ENCODE measurements at regions not wholly inside any gene's neighbourhood (a gene's known extent, or its start where the extent isn't known, plus 50 kb on each side); places are given as distances from the start of the nearest gene placed in this dataset.

DNA sequence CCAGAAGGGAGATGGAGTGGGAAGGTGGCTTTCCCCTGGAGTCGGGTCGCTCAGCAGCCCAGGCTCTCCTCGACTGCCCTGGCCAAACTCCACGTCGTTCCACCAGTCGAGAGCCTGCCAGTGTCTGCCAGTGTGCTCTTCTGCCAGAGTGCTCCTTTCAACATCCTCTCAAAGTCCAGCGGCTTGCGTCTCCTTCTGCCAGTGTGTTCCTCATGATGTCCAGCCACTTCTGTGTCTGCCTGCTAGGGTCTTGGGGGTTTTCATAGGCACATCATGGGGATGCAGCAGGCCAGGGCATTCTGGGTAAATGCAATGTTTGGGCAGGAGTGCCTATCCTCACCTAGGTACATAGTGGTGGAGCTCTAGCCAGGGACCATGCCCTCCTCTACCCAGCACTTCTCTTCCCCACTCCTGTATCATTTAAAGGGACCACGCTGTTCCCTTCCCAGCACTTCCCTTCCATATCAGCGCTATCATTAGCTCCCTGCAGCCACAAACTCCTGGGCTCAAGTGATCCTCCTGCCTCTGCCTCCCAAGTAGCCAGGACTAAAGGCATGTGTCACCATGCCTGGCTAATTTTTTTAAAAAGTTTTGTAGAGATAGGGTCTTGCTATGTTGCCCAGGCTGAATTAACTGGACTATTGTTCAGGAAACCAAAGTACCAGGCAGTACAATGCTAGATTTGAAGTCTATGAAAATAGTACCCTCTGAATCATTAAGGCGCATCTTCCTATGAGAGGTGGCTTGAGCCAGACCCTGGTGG lies 62.9 kb upstream of the CLDN5 start:
- intact Hi-C loops (cut with DNase I), result no loop called here
- WGBS, 3 donors, result 55 to 72% (median 62%) methylated on average over 11 of the region's 11 CpGs

GRCh38 chr22:19590696-19591095 lies 66.5 kb upstream of the CLDN5 start:
- Histone ChIP-seq H3K27me3 (ENCODE audit: insufficient read depth in 3 of 3, low read length in 2 of 3) (peaks cover 0 to 4% (median 0%) of the 10 kb centered on the region in 3 donors), H3K4me1 (no peaks in the 10 kb centered on the region), H3K9me3 (no peaks in the 10 kb centered on the region), H3K4me3 (no peak overlapping the region), H3K27ac (no peak overlapping the region), H3K36me3 (ENCODE audit: insufficient read depth in 1 of 2, low read depth in 1 of 2) (no peaks in the 10 kb centered on the region)
- DNase-seq (no peak), ATAC-seq (no peak)
- TF ChIP-seq CTCF (IDR thresholded peaks at IDR 0.05), result no peak
- 86 to 92% (median 86%) methylated on average over 5 of the region's 5 CpGs for WGBS, 3 donors
- intact Hi-C loops (cut with DNase I), result no loop called here

More for the DNA sequence above, 62.9 kb upstream of the CLDN5 start:
- Histone ChIP-seq H3K27ac (no peak overlapping the region), H3K36me3 (ENCODE audit: insufficient read depth in 1 of 2, low read depth in 1 of 2) (no peaks in the 10 kb centered on the region), H3K4me1 (no peaks in the 10 kb centered on the region), H3K4me3 (no peak overlapping the region), H3K9me3 (no peaks in the 10 kb centered on the region), H3K27me3 (ENCODE audit: insufficient read depth in 3 of 3, low read length in 2 of 3) (peaks cover 0 to 4% (median 0%) of the 10 kb centered on the region in 3 donors)
- DNase-seq (no peak), ATAC-seq (no peak)
- TF ChIP-seq CTCF (IDR thresholded peaks at IDR 0.05), result no peak

- Histone ChIP-seq H3K4me3 (no peak overlapping the region), H3K36me3 (ENCODE audit: insufficient read depth in 1 of 2, low read depth in 1 of 2) (no peaks in the 10 kb centered on the region), H3K27me3 (ENCODE audit: insufficient read depth in 3 of 3, low read length in 2 of 3) (peaks cover 0 to 4% (median 0%) of the 10 kb centered on the region in 3 donors), H3K4me1 (no peaks in the 10 kb centered on the region), H3K9me3 (no peaks in the 10 kb centered on the region), H3K27ac (no peak overlapping the region)
- no peak for DNase-seq
- no peak for ATAC-seq
- TF ChIP-seq CTCF (IDR thresholded peaks at IDR 0.05), result no peak
- WGBS, 3 donors, result 45 to 64% (median 46%) methylated on average over 2 of the region's 2 CpGs
- intact Hi-C loops (cut with DNase I), result no loop called here
Measured at GRCh38 chr22:19591568-19591967, 67.4 kb upstream of the CLDN5 start.

DNA sequence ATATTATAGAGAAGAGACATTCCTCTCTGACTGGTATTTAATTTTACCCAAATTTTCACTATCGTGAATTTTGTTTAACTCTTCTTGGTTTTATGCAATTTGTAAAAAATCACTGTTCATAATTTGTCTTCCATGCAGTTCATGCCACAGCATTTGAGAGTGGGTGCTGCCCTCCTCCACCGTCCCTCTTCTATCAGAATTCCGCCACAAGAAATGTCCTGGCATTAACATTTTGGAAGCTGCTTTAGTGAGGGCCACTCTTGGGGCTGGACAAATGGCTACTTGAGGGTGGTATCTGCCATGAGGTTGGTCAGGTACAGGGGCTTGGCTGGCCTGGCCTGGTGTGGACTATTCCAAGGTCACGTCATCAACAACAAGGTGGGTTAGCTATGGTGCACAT lies 68.3 kb upstream of the CLDN5 start:
- WGBS, 3 donors, result 95 to 96% (median 95%) methylated on average over 4 of the region's 4 CpGs
- peaks cover 0 to 4% (median 0%) of the 10 kb centered on the region in 3 donors for H3K27me3 ChIP-seq (ENCODE audit: insufficient read depth in 3 of 3, low read length in 2 of 3)
- no peaks in the 10 kb centered on the region for H3K9me3 ChIP-seq
- DNase-seq (no peak), ATAC-seq (no peak)
- H3K4me1 ChIP-seq, result no peaks in the 10 kb centered on the region
- intact Hi-C loops (cut with DNase I), result no loop called here
- no peak overlapping the region for H3K4me3 ChIP-seq
- H3K36me3 ChIP-seq (ENCODE audit: insufficient read depth in 1 of 2, low read depth in 1 of 2), result no peaks in the 10 kb centered on the region
- TF ChIP-seq CTCF (IDR thresholded peaks at IDR 0.05), result no peak
- H3K27ac ChIP-seq, result no peak overlapping the region
